ENCODE measurements at regions not wholly inside any gene's neighbourhood (a gene's known extent, or its start where the extent isn't known, plus 50 kb on each side); places are given as distances from the start of the nearest gene placed in this dataset.

GRCh38 chr9:28053096-28053777 is 480.0 kb upstream of the C9orf72 start:
- no peak for TF ChIP-seq CTCF (IDR thresholded peaks at IDR 0.05)
- TF ChIP-seq POLR2A (IDR thresholded peaks at IDR 0.05), result no peak
- no peak for TF ChIP-seq EP300 (IDR thresholded peaks at IDR 0.05)

Data from ovary (tissue), 3 donors.